ENCODE measurements at regions not wholly inside any gene's neighbourhood (a gene's known extent, or its start where the extent isn't known, plus 50 kb on each side); places are given as distances from the start of the nearest gene placed in this dataset.

DNA sequence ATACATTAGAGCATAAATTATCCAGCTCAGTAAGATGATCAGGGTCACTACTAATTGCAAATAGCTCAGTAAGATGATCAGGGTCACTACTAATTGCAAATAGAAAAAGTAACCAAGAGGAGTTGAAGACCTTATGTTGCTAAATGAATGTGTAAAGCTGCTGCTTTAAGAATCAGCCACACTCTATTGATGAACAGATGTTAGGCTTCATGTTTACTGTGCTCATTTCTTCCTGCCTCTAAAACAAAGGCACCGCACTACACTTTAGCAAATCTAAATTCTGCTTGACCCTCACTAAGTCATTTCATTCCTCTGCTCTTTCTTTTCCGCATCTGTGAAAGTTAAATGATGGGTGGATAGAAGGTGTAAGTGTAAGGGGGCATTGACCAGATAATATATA lies 92.6 kb upstream of the PLSCR4 start:
- TF ChIP-seq, protein P1, sequence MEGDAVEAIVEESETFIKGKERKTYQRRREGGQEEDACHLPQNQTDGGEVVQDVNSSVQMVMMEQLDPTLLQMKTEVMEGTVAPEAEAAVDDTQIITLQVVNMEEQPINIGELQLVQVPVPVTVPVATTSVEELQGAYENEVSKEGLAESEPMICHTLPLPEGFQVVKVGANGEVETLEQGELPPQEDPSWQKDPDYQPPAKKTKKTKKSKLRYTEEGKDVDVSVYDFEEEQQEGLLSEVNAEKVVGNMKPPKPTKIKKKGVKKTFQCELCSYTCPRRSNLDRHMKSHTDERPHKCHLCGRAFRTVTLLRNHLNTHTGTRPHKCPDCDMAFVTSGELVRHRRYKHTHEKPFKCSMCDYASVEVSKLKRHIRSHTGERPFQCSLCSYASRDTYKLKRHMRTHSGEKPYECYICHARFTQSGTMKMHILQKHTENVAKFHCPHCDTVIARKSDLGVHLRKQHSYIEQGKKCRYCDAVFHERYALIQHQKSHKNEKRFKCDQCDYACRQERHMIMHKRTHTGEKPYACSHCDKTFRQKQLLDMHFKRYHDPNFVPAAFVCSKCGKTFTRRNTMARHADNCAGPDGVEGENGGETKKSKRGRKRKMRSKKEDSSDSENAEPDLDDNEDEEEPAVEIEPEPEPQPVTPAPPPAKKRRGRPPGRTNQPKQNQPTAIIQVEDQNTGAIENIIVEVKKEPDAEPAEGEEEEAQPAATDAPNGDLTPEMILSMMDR (conservative IDR thresholded peaks at IDR 0.05; ENCODE audit: low read length): no peak
- TF ChIP-seq EZH2phosphoT487 (IDR thresholded peaks at IDR 0.05; ENCODE audit: borderline replicate concordance, low read depth, low read length): no peak
